GM18498 (cell line): ENCODE measurements at regions not wholly inside any gene's neighbourhood (a gene's known extent, or its start where the extent isn't known, plus 50 kb on each side); places are given as distances from the start of the nearest gene placed in this dataset.
"Not testable (repeated sequence)": the region's sequence is repeated elsewhere in the genome, so short reads cannot be mapped to it uniquely, and the experiment has no call there.

Experiments
- ATAC-seq: cut with Tn5 transposase; IDR thresholded peaks from one replicate; pipeline ENCODE4 v1.9.1; 2021; ENCODE audit warnings: mild to moderate bottlenecking, moderate library complexity; ENCODE audit not compliant: unreplicated experiment

- ATAC-seq = not testable (repeated sequence)
Observed at GRCh38 chr13:22942831-22943230, 237.9 kb upstream of the SGCG start.

GRCh38 chr13:22944378-22944777 lies 236.4 kb upstream of the SGCG start:
- ATAC-seq = no peak

GRCh38 chr13:22945321-22946226 lies 235.2 kb upstream of the SGCG start:
- ATAC-seq = no peak

- ATAC-seq = no peak
Observed at GRCh38 chr13:22948421-22948820, 232.4 kb upstream of the SGCG start.

- ATAC-seq = not testable (repeated sequence)
Observed at GRCh38 chr13:22952018-22952417, 228.8 kb upstream of the SGCG start.

- not testable (repeated sequence) for ATAC-seq
Observed at GRCh38 chr13:22955147-22955546, 225.6 kb upstream of the SGCG start.

- ATAC-seq = not testable (repeated sequence)
Observed at GRCh38 chr13:22956456-22957115, 224.2 kb upstream of the SGCG start.

GRCh38 chr13:22959859-22960258 lies 220.9 kb upstream of the SGCG start:
- not testable (repeated sequence) for ATAC-seq

GRCh38 chr13:22960827-22961226 lies 220.0 kb upstream of the SGCG start:
- ATAC-seq = no peak

- ATAC-seq = not testable (repeated sequence)
Observed at GRCh38 chr13:22961342-22961741, 219.4 kb upstream of the SGCG start.

GRCh38 chr13:22961835-22962537 lies 218.8 kb upstream of the SGCG start:
- no peak for ATAC-seq

GRCh38 chr13:22963384-22964053 lies 217.3 kb upstream of the SGCG start:
- not testable (repeated sequence) for ATAC-seq

GRCh38 chr13:22964245-22964966 lies 216.4 kb upstream of the SGCG start:
- ATAC-seq = no peak

- not testable (repeated sequence) for ATAC-seq
Observed at GRCh38 chr13:22965011-22965857, 215.5 kb upstream of the SGCG start.

- ATAC-seq = not testable (repeated sequence)
Observed at GRCh38 chr13:22965858-22966239, 214.9 kb upstream of the SGCG start.

- not testable (repeated sequence) for ATAC-seq
Observed at GRCh38 chr13:22966753-22967152, 214.0 kb upstream of the SGCG start.

GRCh38 chr13:22967669-22968068 lies 213.1 kb upstream of the SGCG start:
- no peak for ATAC-seq

- ATAC-seq = no peak
Observed at GRCh38 chr13:22979952-22980351, 200.8 kb upstream of the SGCG start.

GRCh38 chr13:22980936-22981335 lies 199.8 kb upstream of the SGCG start:
- ATAC-seq = no peak
